Panc1 (cell line): ENCODE measurements at regions not wholly inside any gene's neighbourhood (a gene's known extent, or its start where the extent isn't known, plus 50 kb on each side); places are given as distances from the start of the nearest gene placed in this dataset.

Experiments used
- CTCF ChIP-seq: fragments of 450-650 bp; IDR thresholded peaks from 2 replicates; pipeline ENCODE4 v1.5.1; 2017; ENCODE audit warnings: mild to moderate bottlenecking
- TCF7L2 ChIP-seq: IDR thresholded peaks from 2 replicates; pipeline ENCODE4 v1.6.1; 2011; ENCODE audit warnings: mild to moderate bottlenecking, low read depth, low read length, inconsistent platforms

- TF ChIP-seq CTCF (no peak), TCF7L2 (no peak)
These were observed 154.9 kb downstream of the FOXA2 start for GRCh38 chr20:22429175-22430153.
